Endothelial cell (in vitro differentiated cells): ENCODE measurements at regions not wholly inside any gene's neighbourhood (a gene's known extent, or its start where the extent isn't known, plus 50 kb on each side); places are given as distances from the start of the nearest gene placed in this dataset.
A peak's percentile ranks its signal among the peaks of the same experiment; 100 is the strongest.

Experiments used
- DNase-seq: peaks from one replicate; pipeline ENCODE4 v3.0.0; 2021; ENCODE audit warnings: low spot score
- H3K27ac Mint-ChIP-seq: one replicate; pipeline ENCODE4 v1.8.0; 2021; ENCODE audit warnings: mixed read lengths, inconsistent platforms; ENCODE audit not compliant: unreplicated experiment
- H3K27me3 Mint-ChIP-seq: one replicate; pipeline ENCODE4 v1.8.0; 2021; ENCODE audit warnings: mild to moderate bottlenecking, moderate library complexity, mixed read lengths, inconsistent platforms; ENCODE audit not compliant: unreplicated experiment
- H3K36me3 Mint-ChIP-seq: one replicate; pipeline ENCODE4 v1.8.0; 2021; ENCODE audit warnings: mild to moderate bottlenecking, low read depth, mixed read lengths, inconsistent platforms; ENCODE audit not compliant: unreplicated experiment
- H3K4me1 Mint-ChIP-seq: one replicate; pipeline ENCODE4 v1.8.0; 2021; ENCODE audit warnings: mild to moderate bottlenecking, mixed read lengths, inconsistent platforms; ENCODE audit not compliant: unreplicated experiment
- H3K4me3 Mint-ChIP-seq: one replicate; pipeline ENCODE4 v1.8.0; 2021; ENCODE audit warnings: mild to moderate bottlenecking, mixed read lengths, inconsistent platforms; ENCODE audit not compliant: unreplicated experiment
- H3K9me3 Mint-ChIP-seq: one replicate; pipeline ENCODE4 v1.8.0; 2021; ENCODE audit warnings: mixed read lengths, inconsistent platforms; ENCODE audit not compliant: unreplicated experiment
- CTCF ChIP-seq: fragments of 200-600 bp; sonication (generic); IDR thresholded peaks from one replicate; pipeline ENCODE4 v1.5.0; 2021; ENCODE audit warnings: antibody characterized with exemption; ENCODE audit not compliant: unreplicated experiment

- Mint-ChIP-seq H3K27ac (peak overlapping the region; percentile 0), H3K36me3 (no peaks in the 10 kb centered on the region), H3K4me1 (peaks cover 36% of the 10 kb centered on the region), H3K27me3 (no peaks in the 10 kb centered on the region), H3K9me3 (no peaks in the 10 kb centered on the region), H3K4me3 (no peak overlapping the region)
- TF ChIP-seq CTCF = no peak
- DNase-seq = no peak
Observed at GRCh38 chr2:67799886-67800285, 262.9 kb downstream of the C1D start.

GRCh38 chr2:67802291-67802690, 260.5 kb downstream of the C1D start:
- TF ChIP-seq CTCF = no peak
- H3K27ac Mint-ChIP-seq = no peak overlapping the region
- DNase-seq = no peak
- no peaks in the 10 kb centered on the region for H3K9me3 Mint-ChIP-seq
- peaks cover 35% of the 10 kb centered on the region for H3K4me1 Mint-ChIP-seq
- no peaks in the 10 kb centered on the region for H3K36me3 Mint-ChIP-seq
- no peak overlapping the region for H3K4me3 Mint-ChIP-seq
- no peaks in the 10 kb centered on the region for H3K27me3 Mint-ChIP-seq

- no peak overlapping the region for H3K27ac Mint-ChIP-seq
- DNase-seq = no peak
- no peak for TF ChIP-seq CTCF
- H3K27me3 Mint-ChIP-seq = no peaks in the 10 kb centered on the region
- H3K4me3 Mint-ChIP-seq = no peak overlapping the region
- H3K36me3 Mint-ChIP-seq = peaks cover under 1% of the 10 kb centered on the region
- H3K9me3 Mint-ChIP-seq = no peaks in the 10 kb centered on the region
- peaks cover 30% of the 10 kb centered on the region for H3K4me1 Mint-ChIP-seq
Observed at GRCh38 chr2:67802824-67803223, 260.0 kb downstream of the C1D start.

GRCh38 chr2:67806816-67807215, 256.0 kb downstream of the C1D start:
- Mint-ChIP-seq H3K36me3 (peaks cover 5% of the 10 kb centered on the region), H3K4me3 (no peak overlapping the region), H3K27ac (no peak overlapping the region), H3K9me3 (no peaks in the 10 kb centered on the region), H3K4me1 (peaks cover under 1% of the 10 kb centered on the region), H3K27me3 (peaks cover 1% of the 10 kb centered on the region)
- TF ChIP-seq CTCF = no peak
- DNase-seq = no peak

- Mint-ChIP-seq H3K4me3 (no peak overlapping the region), H3K4me1 (no peaks in the 10 kb centered on the region), H3K27me3 (peaks cover 1% of the 10 kb centered on the region), H3K9me3 (no peaks in the 10 kb centered on the region), H3K36me3 (peaks cover 5% of the 10 kb centered on the region), H3K27ac (no peak overlapping the region)
- no peak for DNase-seq
- no peak for TF ChIP-seq CTCF
Observed at GRCh38 chr2:67808112-67808511, 254.7 kb downstream of the C1D start.
